GM19455 (cell line): ENCODE measurements at regions not wholly inside any gene's neighbourhood (a gene's known extent, or its start where the extent isn't known, plus 50 kb on each side); places are given as distances from the start of the nearest gene placed in this dataset.

ENCODE experiments used
- ATAC-seq: cut with Tn5 transposase; IDR thresholded peaks from one replicate; pipeline ENCODE4 v1.9.1; 2021; ENCODE audit not compliant: unreplicated experiment

DNA sequence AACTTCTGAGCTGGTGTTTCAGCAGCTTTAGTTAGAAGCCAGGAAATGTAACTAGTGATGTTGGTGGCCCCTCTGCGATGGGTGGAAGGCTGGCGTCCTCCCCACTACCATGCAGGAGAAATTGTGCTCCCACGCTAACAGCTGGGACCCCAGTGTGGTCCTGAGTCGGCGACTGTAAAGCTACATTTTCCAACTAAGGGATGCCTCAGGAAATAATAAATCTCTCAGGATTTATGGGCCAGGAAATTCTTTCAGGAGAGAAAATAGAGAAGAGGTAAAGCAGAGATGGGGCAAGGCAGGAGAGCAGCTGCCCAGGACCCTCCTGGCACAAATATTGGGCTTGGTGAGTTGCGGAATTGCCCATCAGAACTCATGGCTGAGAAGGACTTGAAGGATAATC lies 186.9 kb downstream of the OPA1 start:
- ATAC-seq, result no peak

DNA sequence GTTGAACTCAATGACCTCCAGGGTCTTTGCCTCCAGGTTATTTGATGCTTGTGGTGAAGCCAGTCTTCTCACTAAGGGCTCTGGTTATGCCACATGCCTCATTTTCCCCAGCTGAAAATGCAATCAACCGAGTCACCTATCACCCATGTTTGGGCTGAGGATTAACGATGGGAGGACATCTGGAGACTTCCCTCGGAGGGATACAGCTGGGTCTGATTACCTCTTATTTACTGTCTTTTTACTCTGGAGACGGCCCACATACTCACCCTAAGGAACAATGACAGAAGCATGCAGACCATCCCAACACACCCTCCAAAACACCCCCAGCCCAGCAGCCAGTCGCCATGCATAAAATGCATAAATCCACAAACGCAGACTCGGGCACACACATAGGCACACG lies 187.4 kb downstream of the OPA1 start:
- no peak for ATAC-seq

- ATAC-seq, result no peak
Measured at GRCh38 chr3:193780810-193781478, 187.9 kb downstream of the OPA1 start.

GRCh38 chr3:193782276-193782647 lies 189.3 kb downstream of the OPA1 start:
- no peak for ATAC-seq

DNA sequence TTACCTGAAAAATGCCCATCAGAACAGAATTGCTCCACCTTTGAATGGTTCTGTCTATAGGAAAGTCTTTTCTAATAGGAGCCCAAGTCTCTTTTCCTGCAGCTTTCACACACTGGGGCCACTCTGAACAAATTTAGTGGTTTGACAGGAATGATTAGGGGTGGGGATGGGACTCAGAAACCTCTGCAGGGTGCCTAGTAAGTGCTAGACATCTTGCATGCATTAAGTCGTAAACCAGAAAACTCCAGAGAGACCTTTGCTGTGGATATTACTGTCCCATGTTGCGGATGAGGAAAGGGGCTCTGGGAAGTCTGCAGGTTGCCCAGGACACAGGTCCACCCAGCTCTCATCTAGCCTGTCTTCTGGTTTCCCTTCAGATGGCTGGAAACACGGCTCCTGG lies 189.7 kb downstream of the OPA1 start:
- no peak for ATAC-seq

GRCh38 chr3:193783166-193783896 lies 190.3 kb downstream of the OPA1 start:
- ATAC-seq, result no peak

- ATAC-seq, result no peak
Measured at GRCh38 chr3:193784822-193785221, 191.8 kb downstream of the OPA1 start.

DNA sequence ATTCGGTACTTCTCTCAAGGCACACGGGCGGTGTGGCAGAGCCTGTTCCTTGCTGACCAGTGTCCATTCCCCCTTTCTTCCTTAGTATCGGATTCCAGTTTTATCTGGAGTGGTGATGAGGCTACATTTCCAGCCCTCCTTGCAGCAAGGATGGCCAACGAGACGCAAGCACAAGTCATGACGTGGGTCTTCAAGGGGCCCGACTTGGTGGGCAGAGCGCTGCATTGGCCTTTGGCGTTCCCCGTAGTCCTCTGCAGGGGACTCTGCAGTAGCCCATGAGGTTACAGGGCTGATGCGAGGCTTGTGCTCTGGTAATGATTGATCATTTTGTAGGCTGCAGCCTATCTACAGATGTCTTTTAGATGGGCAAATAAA lies 194.5 kb downstream of the OPA1 start:
- no peak for ATAC-seq

- peak; percentile 80 for ATAC-seq
Measured at GRCh38 chr3:193788189-193788991, 195.4 kb downstream of the OPA1 start.

GRCh38 chr3:193789455-193789854 lies 196.4 kb downstream of the OPA1 start:
- ATAC-seq, result no peak

DNA sequence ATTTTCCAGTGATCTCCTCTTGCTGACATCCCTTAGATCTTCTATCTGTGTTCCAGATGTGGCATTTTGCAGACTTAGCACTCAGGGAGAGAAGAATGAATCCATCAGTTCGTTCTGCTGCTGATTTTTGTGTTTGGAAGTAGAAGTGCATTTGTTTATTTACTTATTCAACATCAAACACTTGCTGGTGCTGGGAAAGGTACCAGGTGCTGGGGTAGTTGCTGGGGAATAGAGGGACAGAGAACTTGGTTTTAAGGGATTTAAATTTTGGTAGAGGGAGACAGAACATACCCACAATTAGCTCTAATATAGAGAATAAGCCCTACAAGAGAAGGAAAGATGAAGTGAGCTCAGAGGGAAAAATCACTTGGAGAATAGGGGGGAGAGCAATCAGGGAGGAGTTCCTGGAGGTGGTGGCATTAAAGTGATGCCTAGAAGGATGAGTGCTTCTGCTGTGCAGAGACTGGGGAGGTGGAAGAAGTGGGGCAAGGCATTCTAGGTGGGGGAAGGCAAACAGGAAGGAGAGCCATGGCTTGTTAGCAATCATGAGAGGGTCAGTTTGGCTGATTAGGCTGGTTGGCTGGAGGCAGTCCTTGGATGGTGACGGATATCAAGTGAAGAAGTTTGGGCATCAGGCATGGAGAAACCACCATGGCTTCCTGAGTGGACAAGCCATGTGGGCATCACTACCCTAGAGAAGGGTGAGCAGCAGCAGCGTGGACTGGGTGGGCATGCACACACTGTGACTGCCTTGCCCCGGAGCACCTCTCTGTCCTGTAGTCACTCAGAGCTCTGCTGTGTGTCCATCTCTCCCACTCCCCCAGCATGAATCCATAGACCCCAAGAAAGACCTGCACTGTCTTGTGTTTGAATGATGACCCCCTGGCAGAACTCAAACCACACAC lies 197.3 kb downstream of the OPA1 start:
- no peak for ATAC-seq

- ATAC-seq, result no peak
Measured at GRCh38 chr3:193791041-193792032, 198.3 kb downstream of the OPA1 start.

GRCh38 chr3:193793123-193793522 lies 200.1 kb downstream of the OPA1 start:
- ATAC-seq, result no peak

GRCh38 chr3:193794002-193794881 lies 201.2 kb downstream of the OPA1 start:
- no peak for ATAC-seq

DNA sequence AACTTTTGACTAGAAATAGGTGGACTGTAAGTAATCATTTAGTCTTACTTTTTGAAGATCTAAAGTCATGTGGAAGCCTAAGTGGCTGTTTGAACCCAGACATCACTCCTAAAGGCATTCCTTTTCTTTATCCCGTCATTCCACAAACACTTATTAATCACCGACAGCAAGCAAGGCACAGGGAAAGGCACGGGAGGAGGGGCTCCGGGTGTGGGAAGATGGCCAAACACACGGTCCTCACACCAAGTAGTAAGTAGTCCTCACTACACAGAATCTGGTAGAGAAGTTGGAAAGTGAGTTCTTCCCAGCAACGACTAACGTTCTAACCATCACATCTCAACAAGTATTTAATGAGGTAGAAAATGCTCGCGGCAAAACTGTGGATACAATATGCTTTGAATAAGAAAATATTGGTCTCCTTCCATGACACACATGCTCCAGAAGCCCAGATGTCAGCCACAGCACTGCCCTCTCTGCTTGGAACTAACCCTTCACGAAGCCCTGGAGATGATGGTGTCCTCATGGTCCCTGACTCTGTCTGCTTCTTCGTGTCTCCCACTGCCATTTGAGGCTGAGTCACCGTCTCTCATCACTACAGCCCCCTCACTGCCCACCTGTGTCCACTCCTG lies 202.2 kb downstream of the OPA1 start:
- no peak for ATAC-seq

GRCh38 chr3:193796089-193796488 lies 203.1 kb downstream of the OPA1 start:
- no peak for ATAC-seq

GRCh38 chr3:193797566-193797965 lies 204.6 kb downstream of the OPA1 start:
- no peak for ATAC-seq

- ATAC-seq, result no peak
Measured at GRCh38 chr3:193798051-193798450, 205.0 kb downstream of the OPA1 start.
